Brain pericyte (primary cell): ENCODE measurements at regions not wholly inside any gene's neighbourhood (a gene's known extent, or its start where the extent isn't known, plus 50 kb on each side); places are given as distances from the start of the nearest gene placed in this dataset.

ENCODE experiments used
- DNase-seq: peaks from one replicate; pipeline ENCODE4 v3.0.0-alpha.2; 2012; ENCODE audit warnings: low read depth, low spot score

- no peak for DNase-seq
These were observed 64.9 kb upstream of the KITLG start for GRCh38 chr12:88644946-88645702.

GRCh38 chr12:88643685-88644084 is 63.4 kb upstream of the KITLG start:
- no peak for DNase-seq

GRCh38 chr12:88642675-88643431 is 62.6 kb upstream of the KITLG start:
- no peak for DNase-seq

- DNase-seq: no peak
These were observed 58.9 kb upstream of the KITLG start for GRCh38 chr12:88638966-88639760.

GRCh38 chr12:88638388-88638787 is 58.1 kb upstream of the KITLG start:
- DNase-seq: no peak

GRCh38 chr12:88634008-88634407 is 53.7 kb upstream of the KITLG start:
- no peak for DNase-seq

- DNase-seq: no peak
These were observed 53.0 kb upstream of the KITLG start for GRCh38 chr12:88633312-88633711.

GRCh38 chr12:88630561-88630960 is 50.3 kb upstream of the KITLG start:
- DNase-seq: no peak
